ENCODE measurements at regions not wholly inside any gene's neighbourhood (a gene's known extent, or its start where the extent isn't known, plus 50 kb on each side); places are given as distances from the start of the nearest gene placed in this dataset.
"Not testable (repeated sequence)": the region's sequence is repeated elsewhere in the genome, so short reads cannot be mapped to it uniquely, and the experiment has no call there.

DNA sequence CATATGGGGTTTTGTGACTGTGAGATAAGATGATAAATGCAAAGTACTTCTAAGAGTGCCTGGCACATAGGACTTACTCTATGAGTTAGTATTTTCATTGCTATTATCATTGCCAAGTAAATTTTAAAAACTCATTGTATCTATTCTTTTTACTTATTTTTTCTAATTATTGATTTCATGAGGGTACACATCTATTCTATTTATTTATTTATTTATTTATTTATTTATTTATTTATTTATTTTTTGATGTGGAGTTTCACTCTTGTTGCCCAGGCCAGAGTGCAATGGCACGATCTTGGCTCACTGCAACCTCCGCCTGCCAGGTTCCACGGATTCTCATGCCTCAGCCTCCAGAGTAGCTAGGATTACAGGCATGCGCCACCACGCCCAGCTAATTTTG lies 556.6 kb upstream of the DIAPH2 start:
- intact Hi-C loops (cut with DNase I); DNase-seq (ENCODE audit: low spot score): not testable (repeated sequence)

DNA sequence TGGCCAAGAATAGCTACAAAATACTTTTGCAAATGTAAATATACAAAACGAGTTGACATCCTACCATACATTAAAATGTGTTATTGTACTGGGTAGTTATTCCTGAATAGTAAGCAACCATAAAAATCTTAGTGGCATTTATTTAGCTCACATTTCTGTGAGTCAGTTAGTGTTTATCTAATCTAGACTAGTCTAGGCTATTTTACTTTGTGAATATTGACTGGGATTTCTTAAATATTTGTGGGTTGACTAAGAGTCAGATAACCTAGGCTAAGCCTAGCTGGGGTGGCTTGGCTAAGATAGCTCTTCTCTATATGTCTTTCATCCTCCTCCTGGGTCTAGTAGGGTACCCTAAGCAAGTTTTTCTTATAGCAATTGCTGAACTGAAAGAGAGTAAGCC lies 543.8 kb upstream of the DIAPH2 start:
- intact Hi-C loops (cut with DNase I) = no loop called here
- DNase-seq (ENCODE audit: low spot score) = no peak

DNA sequence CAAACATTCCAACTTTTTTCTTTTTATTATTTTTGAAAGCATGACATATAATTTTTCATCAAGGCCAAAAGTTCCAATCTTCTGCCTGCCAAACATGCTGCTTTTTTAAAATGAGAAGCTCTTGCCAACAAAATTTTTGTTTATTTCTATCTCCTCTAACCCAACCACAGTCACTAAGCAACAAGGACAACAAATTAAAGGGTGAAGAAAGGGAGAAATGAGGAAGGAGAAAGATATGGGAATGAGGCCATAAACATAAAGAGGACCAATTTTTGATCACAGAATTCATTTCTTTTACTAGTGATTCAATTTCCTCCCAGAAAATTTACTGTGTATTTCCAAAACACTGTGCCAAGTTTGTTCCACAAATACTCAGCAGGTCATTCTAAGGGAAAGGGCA lies 537.0 kb upstream of the DIAPH2 start:
- DNase-seq (ENCODE audit: low spot score) = no peak
- intact Hi-C loops (cut with DNase I) = no loop called here

DNA sequence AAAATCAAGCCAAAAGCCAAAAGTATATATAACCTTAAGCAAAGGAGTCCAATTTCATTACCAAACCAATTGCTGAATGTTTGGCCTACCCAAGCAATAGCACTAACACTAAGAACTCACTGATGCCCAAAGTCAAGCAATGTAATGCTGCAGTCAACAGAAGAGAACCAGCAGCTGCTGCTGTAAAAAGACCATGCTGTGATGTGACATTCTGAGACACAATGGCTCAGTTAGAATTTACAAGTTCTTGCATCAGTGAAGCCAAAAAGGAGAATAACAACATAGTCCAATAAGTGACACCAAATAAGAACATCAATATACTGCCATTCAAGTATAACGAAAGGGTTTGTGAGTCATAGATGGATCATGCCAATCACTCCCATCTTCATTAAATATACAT lies 514.0 kb upstream of the DIAPH2 start:
- DNase-seq (ENCODE audit: low spot score) = no peak
- intact Hi-C loops (cut with DNase I) = loop anchor here in 1 of 2 donors (10.0 kb wide), 1 partner anchor 164 kb away; no protein-coding TSS in a partner anchor

DNA sequence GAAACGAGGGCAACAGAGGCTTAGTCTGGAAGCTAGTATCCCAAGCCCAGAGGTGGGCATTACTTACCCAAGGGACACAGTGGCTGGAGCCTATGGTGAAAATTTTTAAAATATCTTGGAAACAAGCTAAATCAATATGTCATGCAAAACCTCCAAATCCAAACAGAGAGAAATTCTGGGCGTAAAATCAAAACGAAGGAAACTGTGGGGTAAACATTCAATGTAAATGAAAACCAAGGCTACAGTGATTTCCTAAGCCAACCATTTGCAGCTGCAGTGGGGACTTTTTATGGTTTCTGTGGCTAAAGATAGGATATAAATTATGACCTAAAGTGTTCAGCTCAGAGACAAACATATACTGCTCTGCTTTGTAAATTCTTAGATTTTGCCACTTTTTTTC lies 507.7 kb upstream of the DIAPH2 start:
- no peak for DNase-seq (ENCODE audit: low spot score)
- intact Hi-C loops (cut with DNase I) = loop anchor here in 1 of 2 donors (10.0 kb wide), 1 partner anchor 158 kb away; no protein-coding TSS in a partner anchor

DNA sequence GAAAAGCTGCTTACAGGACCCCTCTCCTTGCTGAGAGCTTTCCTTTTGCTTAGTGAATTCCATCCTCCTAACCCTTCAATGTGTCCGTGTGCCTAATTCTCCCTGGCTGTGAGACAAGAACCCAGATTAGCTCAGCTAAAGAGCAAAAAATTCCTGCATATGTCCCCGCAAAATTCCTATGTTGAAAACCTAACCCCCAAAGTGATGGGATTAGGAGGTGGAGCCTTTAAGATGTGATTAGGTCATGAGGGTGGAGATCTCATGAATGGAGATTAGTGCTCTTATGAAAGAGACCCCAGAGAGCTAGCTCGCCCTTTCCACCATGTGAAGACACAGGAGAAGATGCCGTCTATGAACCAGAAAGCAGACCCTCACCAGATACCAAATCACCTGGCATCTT lies 503.0 kb upstream of the DIAPH2 start:
- no peak for DNase-seq (ENCODE audit: low spot score)
- intact Hi-C loops (cut with DNase I) = loop anchor here in 1 of 2 donors (10.0 kb wide), 1 partner anchor 63 kb away; no protein-coding TSS in a partner anchor

DNA sequence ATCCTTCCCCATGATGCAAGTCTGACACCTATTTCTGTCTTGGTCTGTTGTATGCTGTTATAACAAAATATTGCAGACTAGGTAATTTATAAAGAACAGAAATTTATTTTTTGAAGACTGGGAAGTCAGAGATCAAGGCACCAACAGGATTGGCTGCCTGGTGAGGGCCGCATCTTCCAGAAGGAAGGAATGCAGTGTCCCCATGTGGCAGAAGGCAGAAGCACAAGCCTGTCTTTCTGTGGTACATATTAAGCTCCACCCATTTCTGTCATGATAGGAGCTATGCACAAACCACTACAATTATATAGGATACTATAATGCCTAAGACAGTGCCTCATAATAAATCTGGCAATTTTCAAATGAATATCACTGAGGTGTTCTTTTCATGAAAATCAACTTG lies 502.3 kb upstream of the DIAPH2 start:
- intact Hi-C loops (cut with DNase I) = loop anchor here in 1 of 2 donors (10.0 kb wide), 1 partner anchor 62 kb away; no protein-coding TSS in a partner anchor
- no peak for DNase-seq (ENCODE audit: low spot score)

DNA sequence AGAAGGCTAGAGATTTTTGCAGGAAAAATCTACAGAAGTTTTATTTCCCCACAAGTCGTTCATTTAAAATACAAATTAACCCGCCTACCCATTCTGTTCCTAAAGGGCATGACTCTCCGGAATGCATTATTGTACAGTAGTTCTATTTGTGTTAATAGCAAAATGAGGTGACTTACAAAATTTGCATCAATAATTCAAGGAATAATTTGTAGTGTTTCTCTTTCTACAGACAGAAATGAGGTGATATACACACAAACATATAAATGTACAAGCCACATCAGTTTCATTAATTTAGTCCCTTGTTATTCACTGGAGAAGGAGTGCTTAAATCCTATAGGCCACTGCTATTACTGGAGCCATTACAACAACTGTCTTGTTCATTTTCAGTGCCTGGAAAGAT lies 501.3 kb upstream of the DIAPH2 start:
- intact Hi-C loops (cut with DNase I) = loop anchor here in 1 of 2 donors (10.0 kb wide), 1 partner anchor 61 kb away; no protein-coding TSS in a partner anchor
- DNase-seq (ENCODE audit: low spot score) = no peak

DNA sequence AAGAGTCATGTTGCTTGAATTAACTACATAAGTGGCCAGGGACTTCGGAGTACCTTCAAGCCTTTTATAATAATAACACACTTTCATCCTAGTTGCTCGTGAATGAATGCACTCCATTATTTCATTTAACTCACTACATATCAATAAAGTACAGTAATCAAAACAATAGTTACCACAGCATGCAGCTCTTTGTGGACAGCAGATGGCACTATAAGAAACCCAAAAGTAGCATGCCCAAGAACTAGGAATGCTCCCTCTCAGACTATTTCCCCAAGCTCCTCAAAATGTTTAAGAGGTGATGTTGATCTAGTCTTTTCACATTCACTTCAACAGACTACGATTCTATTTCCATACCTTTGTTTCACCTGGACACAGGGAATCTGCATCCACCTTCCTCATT lies 500.8 kb upstream of the DIAPH2 start:
- DNase-seq (ENCODE audit: low spot score) = no peak
- intact Hi-C loops (cut with DNase I) = loop anchor here in 1 of 2 donors (10.0 kb wide), 1 partner anchor 61 kb away; no protein-coding TSS in a partner anchor

DNA sequence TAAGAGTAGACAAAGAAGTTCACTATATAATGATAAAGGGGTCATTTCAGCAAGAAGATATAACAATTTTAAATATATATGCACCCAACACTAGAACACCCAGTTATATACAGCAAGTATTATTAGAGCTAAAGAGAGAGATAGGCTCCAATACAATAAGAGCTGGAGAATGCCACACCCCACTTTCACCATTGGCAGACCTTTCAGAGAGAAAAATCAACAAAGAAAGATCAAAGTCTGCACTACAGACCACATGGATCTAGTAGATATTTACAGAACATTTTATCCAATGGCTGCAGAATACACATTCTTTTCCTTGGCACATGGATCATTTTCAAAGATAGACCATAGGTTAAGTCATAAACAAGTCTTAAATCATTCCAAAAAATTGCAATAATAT lies 479.7 kb upstream of the DIAPH2 start:
- DNase-seq (ENCODE audit: low spot score) = no peak
- intact Hi-C loops (cut with DNase I) = no loop called here

DNA sequence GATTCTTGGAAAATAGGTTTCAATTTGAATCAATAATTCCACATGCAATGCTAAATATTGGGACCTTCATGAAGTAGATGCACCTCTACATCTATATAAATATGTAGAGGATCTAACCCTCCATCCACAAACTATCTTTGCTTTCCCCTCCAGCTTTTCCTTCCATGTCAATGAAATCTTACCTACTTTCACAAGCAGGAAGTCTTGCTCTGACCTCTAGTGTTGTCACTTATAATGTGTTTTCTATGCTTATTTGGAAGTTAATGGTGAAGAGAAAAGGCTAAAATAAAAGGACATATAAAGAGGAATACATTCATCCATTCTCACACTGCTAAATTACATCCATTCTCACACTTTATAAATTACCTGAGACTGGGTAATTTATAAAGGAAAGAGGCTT lies 472.7 kb upstream of the DIAPH2 start:
- intact Hi-C loops (cut with DNase I) = no loop called here
- no peak for DNase-seq (ENCODE audit: low spot score)

DNA sequence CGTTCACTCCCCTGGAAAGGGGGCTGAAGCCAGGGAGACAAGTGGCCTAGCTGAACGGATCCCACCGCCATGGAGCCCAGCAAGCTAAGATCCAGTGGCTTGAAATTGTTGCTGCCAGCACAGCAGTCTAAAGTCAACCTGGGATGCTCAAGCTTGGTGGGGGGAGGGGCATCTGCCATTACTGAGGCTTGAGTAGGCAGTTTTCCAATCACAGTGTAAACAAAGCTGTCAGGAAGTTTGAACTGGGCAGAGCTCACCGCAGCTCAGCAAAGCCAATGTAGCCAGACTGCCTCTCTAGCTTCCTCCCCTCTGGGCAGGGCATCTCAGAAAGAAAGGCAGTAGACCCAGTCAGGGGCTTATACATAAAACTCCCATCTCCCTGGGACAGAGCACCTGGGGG lies 470.0 kb upstream of the DIAPH2 start:
- intact Hi-C loops (cut with DNase I); DNase-seq (ENCODE audit: low spot score): not testable (repeated sequence)

DNA sequence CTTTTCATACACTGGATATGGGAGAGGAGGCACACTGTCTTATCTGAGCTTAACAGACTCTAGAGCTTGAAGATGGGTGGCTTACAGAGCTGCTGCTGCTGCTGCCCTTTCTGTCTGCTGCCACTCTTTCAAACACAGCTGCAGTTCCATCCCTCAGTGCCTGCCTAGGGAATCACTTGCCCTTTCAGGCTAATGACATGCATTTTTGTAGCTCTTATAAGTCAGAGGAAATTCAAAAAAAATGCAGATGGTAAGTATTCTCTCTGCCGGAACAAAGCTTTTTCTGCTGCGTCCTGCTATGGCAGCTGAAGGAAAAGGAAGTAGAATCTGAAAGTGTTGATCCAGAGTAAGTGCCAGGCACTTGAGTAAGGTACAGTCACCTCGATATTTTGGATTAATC lies 460.4 kb upstream of the DIAPH2 start:
- DNase-seq (ENCODE audit: low spot score) = no peak
- intact Hi-C loops (cut with DNase I) = no loop called here

DNA sequence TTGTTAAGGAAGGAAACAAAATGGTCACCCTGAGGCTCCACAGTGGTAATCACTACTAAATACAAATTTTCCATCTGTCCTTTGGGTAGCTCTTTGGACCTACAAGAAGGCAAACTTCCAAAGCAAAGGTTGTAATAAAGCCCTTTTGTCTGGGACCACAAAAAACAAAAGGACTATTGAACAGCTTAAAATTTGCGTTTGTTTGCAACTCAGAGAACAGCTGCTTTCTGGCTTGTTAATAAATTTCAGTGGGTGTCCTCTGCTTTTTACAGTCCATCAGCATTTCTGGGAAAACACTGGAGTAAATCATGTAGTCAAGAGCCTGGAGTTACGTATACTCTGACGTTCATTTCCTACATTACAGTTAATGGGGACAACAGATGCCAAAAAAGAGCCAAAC lies 439.7 kb upstream of the DIAPH2 start:
- DNase-seq (ENCODE audit: low spot score) = no peak
- intact Hi-C loops (cut with DNase I) = loop anchor here (1.0 to 10.0 kb wide), 2 partner anchors 24 to 60 kb away; no protein-coding TSS in a partner anchor

DNA sequence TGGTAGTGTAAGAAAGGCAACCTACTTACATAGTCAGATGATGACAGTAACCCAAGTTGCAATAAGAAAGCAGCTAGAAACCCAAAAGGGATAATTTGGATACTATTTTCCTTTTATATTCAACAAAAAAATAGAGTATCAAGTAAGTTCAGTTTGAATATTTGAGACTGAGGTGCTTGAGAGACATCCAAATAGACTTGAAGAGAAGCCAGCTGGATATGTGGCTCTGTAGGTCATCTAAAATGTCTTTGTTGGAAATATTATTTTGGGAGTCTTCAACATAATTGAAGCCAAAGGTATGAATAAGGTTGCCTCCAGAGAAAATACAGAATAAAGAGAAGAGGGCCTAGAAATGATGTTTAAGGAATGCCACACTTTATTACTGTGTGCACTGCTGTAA lies 438.2 kb upstream of the DIAPH2 start:
- intact Hi-C loops (cut with DNase I) = loop anchor here in 1 of 2 donors (10.0 kb wide), 1 partner anchor 62 kb away; no protein-coding TSS in a partner anchor
- no peak for DNase-seq (ENCODE audit: low spot score)

All from posterior vena cava (tissue), 2 donors.